ENCODE measurements at regions not wholly inside any gene's neighbourhood (a gene's known extent, or its start where the extent isn't known, plus 50 kb on each side); places are given as distances from the start of the nearest gene placed in this dataset.

GRCh38 chr10:120732643-120733313 is 118.4 kb upstream of the WDR11 start:
- peaks cover 6% of the 10 kb centered on the region for H3K27me3 Mint-ChIP-seq (ENCODE audit: insufficient read depth)
- H3K9me3 Mint-ChIP-seq: no peaks in the 10 kb centered on the region
- no peaks in the 10 kb centered on the region for H3K36me3 Mint-ChIP-seq (ENCODE audit: low read depth)
- H3K27ac Mint-ChIP-seq: no peak overlapping the region
- no peak overlapping the region for H3K4me3 Mint-ChIP-seq
- DNase-seq: no peak
- TF ChIP-seq CTCF (IDR thresholded peaks at IDR 0.05): no peak
- peaks cover 14% of the 10 kb centered on the region for H3K4me1 Mint-ChIP-seq (ENCODE audit: low read depth)

GRCh38 chr10:120734483-120735078 is 116.6 kb upstream of the WDR11 start:
- Mint-ChIP-seq H3K27ac (no peak overlapping the region), H3K27me3 (ENCODE audit: insufficient read depth) (peaks cover 6% of the 10 kb centered on the region), H3K9me3 (no peaks in the 10 kb centered on the region), H3K4me3 (no peak overlapping the region), H3K36me3 (ENCODE audit: low read depth) (no peaks in the 10 kb centered on the region), H3K4me1 (ENCODE audit: low read depth) (peaks cover 14% of the 10 kb centered on the region)
- TF ChIP-seq CTCF (IDR thresholded peaks at IDR 0.05): no peak
- DNase-seq: no peak

- no peak for TF ChIP-seq CTCF (IDR thresholded peaks at IDR 0.05)
- no peak for DNase-seq
- Mint-ChIP-seq H3K27ac (no peak overlapping the region), H3K27me3 (ENCODE audit: insufficient read depth) (peaks cover 6% of the 10 kb centered on the region), H3K4me3 (no peak overlapping the region), H3K9me3 (no peaks in the 10 kb centered on the region), H3K36me3 (ENCODE audit: low read depth) (no peaks in the 10 kb centered on the region), H3K4me1 (ENCODE audit: low read depth) (peaks cover 14% of the 10 kb centered on the region)
Measured at GRCh38 chr10:120735315-120735714, 115.8 kb upstream of the WDR11 start.

GRCh38 chr10:120735773-120736371 is 115.3 kb upstream of the WDR11 start:
- Mint-ChIP-seq H3K9me3 (no peaks in the 10 kb centered on the region), H3K36me3 (ENCODE audit: low read depth) (no peaks in the 10 kb centered on the region), H3K4me1 (ENCODE audit: low read depth) (peaks cover 14% of the 10 kb centered on the region), H3K4me3 (no peak overlapping the region), H3K27me3 (ENCODE audit: insufficient read depth) (peaks cover 6% of the 10 kb centered on the region), H3K27ac (no peak overlapping the region)
- TF ChIP-seq CTCF (IDR thresholded peaks at IDR 0.05): peak; percentile 90
- DNase-seq: peak; percentile 30

- H3K9me3 Mint-ChIP-seq: no peaks in the 10 kb centered on the region
- no peak overlapping the region for H3K27ac Mint-ChIP-seq
- no peak for TF ChIP-seq CTCF (IDR thresholded peaks at IDR 0.05)
- no peak for DNase-seq
- no peaks in the 10 kb centered on the region for H3K36me3 Mint-ChIP-seq (ENCODE audit: low read depth)
- H3K4me3 Mint-ChIP-seq: no peak overlapping the region
- H3K27me3 Mint-ChIP-seq (ENCODE audit: insufficient read depth): peaks cover 6% of the 10 kb centered on the region
- peaks cover 14% of the 10 kb centered on the region for H3K4me1 Mint-ChIP-seq (ENCODE audit: low read depth)
Measured at GRCh38 chr10:120736377-120736776, 114.8 kb upstream of the WDR11 start.

Data from HFFc6 (cell line).